Type B pancreatic cell (in vitro differentiated cells): ENCODE measurements at regions not wholly inside any gene's neighbourhood (a gene's known extent, or its start where the extent isn't known, plus 50 kb on each side); places are given as distances from the start of the nearest gene placed in this dataset.

Source experiments
- DNase-seq: peaks from one replicate; pipeline ENCODE4 v3.0.0; 2021; ENCODE audit warnings: mixed read lengths; ENCODE audit not compliant: unreplicated experiment; ENCODE audit errors: extremely low spot score
- H3K27ac Mint-ChIP-seq: 2 replicates; pipeline ENCODE4 v1.8.0; 2021; ENCODE audit warnings: mild to moderate bottlenecking, mixed read lengths
- H3K27me3 Mint-ChIP-seq: 2 replicates; pipeline ENCODE4 v1.8.0; 2021; ENCODE audit warnings: mixed read lengths
- H3K36me3 Mint-ChIP-seq: 2 replicates; pipeline ENCODE4 v1.8.0; 2021; ENCODE audit warnings: mixed read lengths
- H3K4me1 Mint-ChIP-seq: one replicate; pipeline ENCODE4 v1.8.0; 2021; ENCODE audit warnings: mixed read lengths; ENCODE audit not compliant: unreplicated experiment
- H3K4me3 Mint-ChIP-seq: 2 replicates; pipeline ENCODE4 v1.8.0; 2021; ENCODE audit warnings: mild to moderate bottlenecking, mixed read lengths
- H3K9me3 Mint-ChIP-seq: 2 replicates; pipeline ENCODE4 v1.8.0; 2021; ENCODE audit warnings: mixed read lengths
- CTCF ChIP-seq: fragments of 200-600 bp; sonication (generic); conservative IDR thresholded peaks from 2 replicates; pipeline ENCODE4 v1.5.0; 2021; ENCODE audit warnings: antibody characterized with exemption, mild to moderate bottlenecking

DNA sequence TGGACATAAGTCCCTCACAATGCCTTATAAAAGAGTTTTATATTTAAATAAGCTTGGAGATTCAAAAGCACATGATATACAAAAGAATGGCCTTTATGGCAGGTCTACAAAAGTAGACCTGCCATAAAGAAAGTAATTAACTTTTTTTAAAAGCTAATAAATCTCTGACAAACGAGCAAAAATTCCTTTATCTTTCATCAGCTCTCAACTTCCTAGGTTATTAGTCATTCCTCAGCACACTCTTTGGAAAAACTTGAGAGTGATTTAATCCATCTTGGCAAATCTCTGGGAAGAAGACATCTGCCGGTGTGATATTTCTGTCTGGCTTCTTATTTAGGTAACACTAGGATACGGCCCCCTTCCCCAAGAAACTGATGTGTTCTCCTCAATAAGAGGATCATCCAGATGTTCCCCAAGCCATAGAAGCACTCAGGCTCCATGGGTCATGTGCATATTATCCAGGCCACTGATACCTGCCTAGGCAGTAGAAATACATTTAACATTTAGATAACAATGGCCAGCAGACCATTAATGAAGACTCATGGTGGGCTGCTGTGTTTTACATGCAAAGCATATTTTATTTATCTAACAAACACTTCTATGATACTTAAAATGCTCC lies 372.7 kb downstream of the LIG4 start:
- TF ChIP-seq CTCF = no peak
- no peak overlapping the region for H3K4me3 Mint-ChIP-seq
- H3K36me3 Mint-ChIP-seq = no peaks in the 10 kb centered on the region
- no peak overlapping the region for H3K27ac Mint-ChIP-seq
- H3K27me3 Mint-ChIP-seq = peaks cover 11% of the 10 kb centered on the region
- H3K9me3 Mint-ChIP-seq = no peaks in the 10 kb centered on the region
- DNase-seq = no peak
- peaks cover 5% of the 10 kb centered on the region for H3K4me1 Mint-ChIP-seq

- Mint-ChIP-seq H3K27me3 (peaks cover 15% of the 10 kb centered on the region), H3K9me3 (no peaks in the 10 kb centered on the region), H3K4me3 (no peak overlapping the region), H3K4me1 (no peaks in the 10 kb centered on the region), H3K36me3 (no peaks in the 10 kb centered on the region), H3K27ac (no peak overlapping the region)
- DNase-seq = no peak
- TF ChIP-seq CTCF = no peak
Observed at GRCh38 chr13:107838588-107839161, 376.7 kb downstream of the LIG4 start.

DNA sequence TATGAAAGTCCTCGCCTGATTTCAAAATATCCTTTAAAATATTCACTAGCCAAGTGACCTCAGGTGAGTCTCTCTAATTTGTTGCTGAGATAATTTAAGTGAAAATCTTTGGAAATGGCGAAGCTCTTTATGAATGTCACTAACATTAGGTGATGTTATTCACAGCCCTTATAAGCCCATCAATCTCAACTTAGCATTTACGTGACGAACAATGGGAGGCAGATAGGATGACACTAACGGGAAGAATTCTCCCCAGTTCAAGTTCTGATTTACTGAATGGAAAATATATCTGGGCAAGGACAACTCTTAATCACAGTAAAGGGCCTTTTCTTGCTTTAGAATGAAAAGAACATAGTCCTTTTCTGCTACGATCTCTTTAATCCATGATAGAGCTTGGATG lies 378.7 kb downstream of the LIG4 start:
- H3K36me3 Mint-ChIP-seq = no peaks in the 10 kb centered on the region
- H3K9me3 Mint-ChIP-seq = no peaks in the 10 kb centered on the region
- DNase-seq = no peak
- no peak overlapping the region for H3K27ac Mint-ChIP-seq
- no peak overlapping the region for H3K4me3 Mint-ChIP-seq
- no peak for TF ChIP-seq CTCF
- peaks cover 15% of the 10 kb centered on the region for H3K27me3 Mint-ChIP-seq
- no peaks in the 10 kb centered on the region for H3K4me1 Mint-ChIP-seq

GRCh38 chr13:107835339-107836018 lies 379.9 kb downstream of the LIG4 start:
- H3K36me3 Mint-ChIP-seq = no peaks in the 10 kb centered on the region
- no peaks in the 10 kb centered on the region for H3K4me1 Mint-ChIP-seq
- no peaks in the 10 kb centered on the region for H3K9me3 Mint-ChIP-seq
- no peak for DNase-seq
- peak overlapping the region; percentile 4 for H3K27ac Mint-ChIP-seq
- peaks cover 15% of the 10 kb centered on the region for H3K27me3 Mint-ChIP-seq
- no peak overlapping the region for H3K4me3 Mint-ChIP-seq
- no peak for TF ChIP-seq CTCF

GRCh38 chr13:107834717-107835116 lies 380.6 kb downstream of the LIG4 start:
- H3K4me1 Mint-ChIP-seq = no peaks in the 10 kb centered on the region
- no peak for TF ChIP-seq CTCF
- H3K9me3 Mint-ChIP-seq = no peaks in the 10 kb centered on the region
- H3K27ac Mint-ChIP-seq = peak overlapping the region; percentile 4
- peaks cover 15% of the 10 kb centered on the region for H3K27me3 Mint-ChIP-seq
- DNase-seq = no peak
- no peaks in the 10 kb centered on the region for H3K36me3 Mint-ChIP-seq
- no peak overlapping the region for H3K4me3 Mint-ChIP-seq
